BJ (cell line): ENCODE measurements at regions not wholly inside any gene's neighbourhood (a gene's known extent, or its start where the extent isn't known, plus 50 kb on each side); places are given as distances from the start of the nearest gene placed in this dataset.

Experiments used
- CTCF ChIA-PET: fragments of 350-600 bp; formaldehyde crosslinking; extraction: SDS; loops from one replicate; lab custom pipeline; 2021; ENCODE audit warnings: antibody characterized with exemption, inconsistent platforms; lab: Yijun Ruan, JAX
- POLR2A ChIA-PET: fragments of 300-600 bp; sonication (Branson Sonifier 250); formaldehyde crosslinking; extraction: SDS; loops from one replicate; lab custom pipeline; 2021; ENCODE audit warnings: antibody characterized with exemption; lab: Charles Lee
- DNase-seq: peaks from one replicate; pipeline ENCODE4 v3.0.0-alpha.2; 2011; ENCODE audit warnings: low read depth
- H3K27me3 ChIP-seq: 2 replicates; pipeline ENCODE4 v1.6.0; 2011; ENCODE audit warnings: low read length; ENCODE audit not compliant: control insufficient read depth, insufficient read depth
- H3K36me3 ChIP-seq: 2 replicates; pipeline ENCODE4 v1.5.1; 2011; ENCODE audit warnings: low read length; ENCODE audit not compliant: control insufficient read depth, insufficient read depth
- H3K4me3 ChIP-seq: 2 replicates; pipeline ENCODE4 v1.5.1; 2011; ENCODE audit warnings: low read depth, mild to moderate bottlenecking, control low read depth, low read length
- CTCF ChIP-seq: IDR thresholded peaks from 2 replicates; pipeline ENCODE4 v1.5.1; 2011; ENCODE audit warnings: low read depth, mild to moderate bottlenecking, control low read depth, inconsistent platforms, low read length, moderate library complexity; ENCODE audit not compliant: insufficient read depth

GRCh38 chr18:34411952-34412351 lies 187.2 kb upstream of the NOL4 start:
- ChIA-PET CTCF (no interaction called here), POLR2A (no interaction called here)
- no peak for DNase-seq
- Histone ChIP-seq H3K27me3 (no peaks in the 10 kb centered on the region), H3K4me3 (no peak overlapping the region), H3K36me3 (no peaks in the 10 kb centered on the region)
- TF ChIP-seq CTCF: no peak

DNA sequence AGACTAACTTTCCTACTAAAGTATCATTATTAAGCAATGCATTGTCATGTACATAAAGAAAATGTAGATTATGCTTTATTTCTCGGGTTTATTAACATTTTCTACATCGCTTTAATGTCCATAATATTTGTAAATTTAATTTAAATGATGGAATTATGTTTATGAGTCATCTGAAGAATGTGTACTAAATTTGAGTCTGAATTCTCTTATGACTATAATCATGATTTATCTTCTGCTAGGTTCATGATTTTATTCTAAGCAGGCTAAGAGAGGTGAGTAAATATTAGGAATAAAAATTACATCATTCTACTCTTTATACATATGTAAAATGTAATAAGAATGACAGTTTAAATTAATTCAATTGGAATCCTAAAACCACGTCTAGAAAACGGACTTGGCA lies 206.3 kb upstream of the NOL4 start:
- CTCF ChIA-PET: no interaction called here
- no peaks in the 10 kb centered on the region for H3K36me3 ChIP-seq
- H3K4me3 ChIP-seq: no peak overlapping the region
- H3K27me3 ChIP-seq: no peaks in the 10 kb centered on the region
- TF ChIP-seq CTCF: no peak
- POLR2A ChIA-PET: no interaction called here
- DNase-seq: no peak

GRCh38 chr18:34444622-34445021 lies 219.9 kb upstream of the NOL4 start:
- CTCF ChIA-PET: no interaction called here
- Histone ChIP-seq H3K4me3 (no peak overlapping the region), H3K27me3 (no peaks in the 10 kb centered on the region), H3K36me3 (no peaks in the 10 kb centered on the region)
- TF ChIP-seq CTCF: no peak
- POLR2A ChIA-PET: interaction anchor here (0.6 kb wide), 1 partner anchor 52 kb away, joined by 3 read pairs; no protein-coding TSS in a partner anchor
- DNase-seq: no peak

DNA sequence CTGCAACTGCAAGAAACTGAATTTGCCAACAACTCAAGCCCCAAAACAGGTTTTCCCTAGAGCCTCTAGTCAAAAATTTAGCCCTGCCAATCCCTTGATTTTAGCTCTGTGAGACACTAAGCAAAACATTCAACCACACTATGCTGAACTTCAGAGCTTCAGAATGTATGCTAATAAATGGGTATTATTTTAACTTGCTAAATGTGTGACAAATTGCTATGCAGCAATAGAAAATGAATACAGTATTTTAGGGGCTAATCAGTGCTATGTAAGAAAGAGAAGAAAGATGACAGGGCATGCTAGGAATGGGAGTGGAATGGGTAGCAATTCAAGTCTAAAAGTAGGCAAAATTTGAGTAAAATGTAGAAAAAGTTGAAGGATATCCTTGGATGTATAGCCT lies 223.9 kb upstream of the NOL4 start:
- CTCF ChIA-PET: no interaction called here
- DNase-seq: no peak
- Histone ChIP-seq H3K27me3 (no peaks in the 10 kb centered on the region), H3K36me3 (no peaks in the 10 kb centered on the region), H3K4me3 (no peak overlapping the region)
- POLR2A ChIA-PET: no interaction called here
- no peak for TF ChIP-seq CTCF

DNA sequence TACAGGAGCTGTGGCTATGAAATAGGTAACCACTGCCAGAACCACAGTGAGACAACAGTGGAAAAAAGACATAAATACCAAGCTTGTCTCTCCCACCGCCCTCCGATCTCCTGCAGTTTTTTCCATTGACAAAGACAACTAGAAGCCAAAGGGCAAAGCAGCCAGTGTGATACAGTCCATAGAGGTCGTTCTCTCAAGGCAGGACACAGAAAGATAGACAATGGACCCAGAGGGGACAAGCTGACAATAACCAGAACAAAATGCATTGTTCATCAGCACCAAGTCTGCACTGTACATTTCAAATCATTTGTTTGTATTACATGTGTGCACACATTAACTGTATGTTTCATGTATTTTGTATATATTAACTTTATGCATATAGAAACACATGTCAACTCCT lies 233.0 kb upstream of the NOL4 start:
- Histone ChIP-seq H3K36me3 (no peaks in the 10 kb centered on the region), H3K27me3 (no peaks in the 10 kb centered on the region), H3K4me3 (no peak overlapping the region)
- no peak for DNase-seq
- ChIA-PET CTCF (interaction anchor here (0.7 kb wide), 1 partner anchor 684 kb away, joined by 3 read pairs; no protein-coding TSS in a partner anchor), POLR2A (no interaction called here)
- no peak for TF ChIP-seq CTCF
